GM12875 (cell line): ENCODE measurements at regions not wholly inside any gene's neighbourhood (a gene's known extent, or its start where the extent isn't known, plus 50 kb on each side); places are given as distances from the start of the nearest gene placed in this dataset.

ENCODE experiments used
- H3K4me3 ChIP-seq: one replicate; pipeline ENCODE4 v1.5.1; 2011; ENCODE audit warnings: low read depth, low read length, control low read depth
- CTCF ChIP-seq: IDR thresholded peaks from 2 replicates; pipeline ENCODE4 v1.5.1; 2011; ENCODE audit warnings: low read depth, mild to moderate bottlenecking, control low read depth, inconsistent platforms, low read length, moderate library complexity, borderline replicate concordance; ENCODE audit not compliant: insufficient read depth

GRCh38 chr12:13588574-13588973, 392.0 kb downstream of the EMP1 start:
- TF ChIP-seq CTCF, result no peak
- H3K4me3 ChIP-seq, result no peak overlapping the region

- TF ChIP-seq CTCF, result no peak
- H3K4me3 ChIP-seq, result no peak overlapping the region
Measured at GRCh38 chr12:13587721-13588390, 391.3 kb downstream of the EMP1 start.

- no peak for TF ChIP-seq CTCF
Measured at GRCh38 chr12:13586361-13586760, 389.8 kb downstream of the EMP1 start.

GRCh38 chr12:13584541-13584940, 388.0 kb downstream of the EMP1 start:
- H3K4me3 ChIP-seq, result no peak overlapping the region
- TF ChIP-seq CTCF, result no peak

More at GRCh38 chr12:13586361-13586760, 389.8 kb downstream of the EMP1 start:
- H3K4me3 ChIP-seq, result no peak overlapping the region

- TF ChIP-seq CTCF, result no peak
Measured at GRCh38 chr12:13583630-13584029, 387.1 kb downstream of the EMP1 start.

GRCh38 chr12:13582421-13582820, 385.9 kb downstream of the EMP1 start:
- H3K4me3 ChIP-seq, result no peak overlapping the region
- no peak for TF ChIP-seq CTCF

More at GRCh38 chr12:13583630-13584029, 387.1 kb downstream of the EMP1 start:
- no peak overlapping the region for H3K4me3 ChIP-seq

GRCh38 chr12:13581031-13581430, 384.5 kb downstream of the EMP1 start:
- TF ChIP-seq CTCF, result no peak
- no peak overlapping the region for H3K4me3 ChIP-seq
